ENCODE measurements at regions not wholly inside any gene's neighbourhood (a gene's known extent, or its start where the extent isn't known, plus 50 kb on each side); places are given as distances from the start of the nearest gene placed in this dataset.

DNA sequence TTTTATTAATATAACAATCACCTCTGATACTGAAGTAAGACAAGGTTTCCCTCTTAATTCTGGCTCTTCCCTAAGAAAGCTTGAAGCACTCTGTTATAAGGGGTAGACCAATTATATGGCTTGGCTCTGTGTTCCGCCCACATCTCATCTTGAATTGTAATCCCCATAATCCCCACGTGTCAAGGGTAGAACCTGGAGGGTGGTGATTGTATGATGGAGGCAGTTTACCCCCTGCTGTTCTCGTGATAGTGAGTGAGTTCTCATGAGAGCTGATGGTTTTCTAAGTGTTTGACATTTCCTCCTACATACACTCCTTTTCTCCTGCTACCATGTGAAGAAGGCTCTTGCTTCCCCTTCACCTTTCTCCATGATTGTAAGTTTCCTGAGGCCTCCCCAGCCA lies 363.8 kb upstream of the PCDH20 start:
- DNase-seq (ENCODE audit: low read depth in 4 of 4, low spot score in 3 of 4) = no peak

DNA sequence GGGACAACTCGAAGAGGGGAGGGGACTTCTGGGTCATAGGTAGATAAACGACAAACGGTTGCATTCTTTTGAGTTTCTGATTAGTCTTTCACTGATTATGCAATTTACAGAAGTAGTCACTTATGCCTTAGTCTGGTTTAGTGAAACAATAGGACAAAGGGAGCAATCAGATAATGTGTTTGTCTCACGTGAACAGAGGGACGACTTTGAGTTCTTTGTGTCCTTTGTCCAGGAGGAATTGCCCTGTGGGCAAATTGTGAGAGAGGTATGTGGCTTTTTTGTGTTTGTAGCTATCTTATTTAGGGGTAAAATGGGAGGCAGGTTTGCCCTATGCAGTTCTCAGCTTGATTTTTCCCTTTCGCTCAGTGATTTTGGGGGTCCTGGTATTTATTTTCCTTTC lies 362.9 kb upstream of the PCDH20 start:
- no peak for DNase-seq (ENCODE audit: low read depth in 4 of 4, low spot score in 3 of 4)

GRCh38 chr13:61777899-61778298 lies 362.2 kb upstream of the PCDH20 start:
- no peak for DNase-seq (ENCODE audit: low read depth in 4 of 4, low spot score in 3 of 4)

GRCh38 chr13:61777271-61777670 lies 361.6 kb upstream of the PCDH20 start:
- DNase-seq (ENCODE audit: low read depth in 4 of 4, low spot score in 3 of 4) = no peak

DNA sequence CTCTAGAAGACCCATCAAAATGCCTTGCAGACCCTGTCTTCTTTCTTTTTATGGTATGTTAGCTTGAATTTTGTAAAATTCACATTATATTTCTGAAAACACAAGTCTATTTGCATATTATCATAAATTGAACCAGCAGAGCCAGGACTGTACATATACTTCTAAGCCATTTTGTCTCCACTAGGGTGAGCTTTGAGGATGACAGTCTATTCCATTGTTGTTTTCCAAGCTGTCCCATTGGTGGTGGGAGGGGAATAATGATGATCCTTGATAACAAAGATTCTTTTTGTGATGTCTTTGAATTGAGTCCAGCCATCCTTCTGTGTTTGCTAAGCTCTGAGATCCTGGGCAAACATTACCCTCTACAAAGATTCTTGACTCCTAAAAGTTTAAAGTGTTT lies 359.3 kb upstream of the PCDH20 start:
- DNase-seq (ENCODE audit: low read depth in 4 of 4, low spot score in 3 of 4) = no peak

DNA sequence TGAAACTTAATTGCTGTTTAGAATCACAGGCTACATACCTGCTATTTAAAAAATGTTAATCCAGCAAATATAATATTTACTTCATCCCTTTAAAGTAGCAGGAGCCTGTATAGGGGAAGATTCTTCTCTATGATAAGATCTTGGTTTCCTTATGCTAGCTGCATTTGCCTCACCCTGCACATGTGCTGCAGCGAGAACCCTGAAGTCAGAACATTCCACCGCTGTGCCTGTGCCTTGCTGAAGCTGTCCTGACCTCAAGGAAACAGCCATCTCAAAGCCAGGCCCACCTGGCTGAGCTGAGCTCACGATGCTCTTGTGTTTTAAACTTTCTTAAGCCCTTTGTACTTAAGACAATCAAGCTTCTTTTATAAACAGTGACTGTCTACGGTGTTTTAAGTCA lies 355.0 kb upstream of the PCDH20 start:
- DNase-seq (ENCODE audit: low read depth in 4 of 4, low spot score in 3 of 4) = no peak

DNA sequence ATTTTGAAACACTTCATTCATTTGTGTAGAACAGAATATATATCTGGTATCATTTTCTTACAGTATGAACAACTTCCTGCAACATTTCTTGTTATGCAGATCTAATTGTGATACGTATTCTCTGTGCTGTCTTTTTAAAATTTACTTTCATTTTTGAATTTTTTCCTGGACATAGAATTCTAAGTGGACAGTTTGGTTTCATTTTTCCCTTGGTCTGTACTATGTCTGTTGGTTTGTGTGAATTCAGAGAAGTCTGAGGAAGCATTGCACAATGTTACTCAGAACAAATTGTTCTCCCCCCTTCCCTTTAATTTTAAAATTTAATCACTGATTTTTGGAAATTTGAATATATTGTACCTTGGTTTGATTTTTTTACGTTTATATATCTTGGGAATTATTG lies 352.5 kb upstream of the PCDH20 start:
- DNase-seq (ENCODE audit: low read depth in 4 of 4, low spot score in 3 of 4) = no peak

GRCh38 chr13:61766667-61767058 lies 351.0 kb upstream of the PCDH20 start:
- DNase-seq (ENCODE audit: low read depth in 4 of 4, low spot score in 3 of 4) = no peak

DNA sequence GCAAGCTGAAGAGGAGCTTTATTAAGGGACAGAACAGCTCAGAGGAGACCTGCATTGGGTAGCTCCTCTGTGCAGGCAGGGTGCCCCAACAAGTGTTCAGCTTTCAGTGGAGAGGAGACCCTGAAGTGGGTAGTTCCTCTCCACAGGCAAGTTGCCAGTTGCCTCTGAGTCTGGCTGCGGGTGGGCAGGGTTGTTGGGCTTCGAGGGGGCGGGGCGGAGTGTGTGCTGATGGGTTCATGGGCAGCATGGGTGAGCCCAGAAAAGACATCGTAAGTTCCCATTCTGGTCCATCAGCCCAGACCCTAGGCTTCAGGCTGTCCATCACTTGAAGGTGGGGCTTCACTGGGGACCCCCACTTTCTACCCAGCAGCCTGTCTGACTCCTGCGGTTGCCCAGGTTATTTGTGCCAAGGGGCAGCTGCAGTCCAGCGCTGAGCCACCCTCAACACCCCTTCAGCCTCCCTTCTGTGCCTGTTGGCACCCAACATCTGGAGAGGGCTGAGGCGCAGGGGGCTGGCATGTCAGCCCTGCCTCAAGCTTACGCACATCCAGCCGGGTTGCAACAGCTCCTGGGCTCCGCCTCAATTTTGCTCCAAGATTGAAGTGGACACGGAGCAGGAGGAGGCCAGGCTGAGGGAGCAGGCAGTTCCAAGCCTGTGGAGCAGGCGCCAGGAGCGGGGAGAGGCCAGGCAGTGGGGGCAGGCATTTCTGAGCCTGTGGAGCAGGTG lies 350.5 kb upstream of the PCDH20 start:
- DNase-seq (ENCODE audit: low read depth in 4 of 4, low spot score in 3 of 4) = no peak

DNA sequence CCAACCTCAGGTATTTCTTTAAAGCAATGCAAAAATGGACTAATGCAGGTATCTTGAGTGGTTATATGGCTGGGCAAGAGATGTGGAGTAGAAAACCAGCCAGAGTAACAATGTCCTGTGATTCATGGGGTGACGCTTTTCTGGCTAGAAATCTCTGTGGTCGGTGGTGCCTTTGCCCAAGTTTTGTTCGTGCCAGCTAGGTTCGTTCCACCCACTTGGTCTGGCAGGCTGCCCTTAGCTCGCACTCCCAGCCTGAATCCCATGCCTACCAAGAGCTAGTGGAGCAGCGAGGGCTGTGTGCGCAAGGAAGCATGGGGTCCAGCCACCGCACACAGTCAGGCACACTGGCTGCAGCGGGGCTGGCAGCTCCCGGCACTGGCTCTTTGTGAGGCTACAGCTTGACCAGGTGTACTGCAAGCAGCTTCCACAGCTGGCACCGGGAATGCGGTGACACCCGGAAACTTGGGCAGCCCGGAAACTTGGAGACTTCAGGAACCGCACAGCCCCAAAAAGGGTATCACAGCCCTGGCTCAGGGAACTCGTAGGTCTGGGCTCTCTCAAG lies 349.6 kb upstream of the PCDH20 start:
- no peak for DNase-seq (ENCODE audit: low read depth in 4 of 4, low spot score in 3 of 4)

DNA sequence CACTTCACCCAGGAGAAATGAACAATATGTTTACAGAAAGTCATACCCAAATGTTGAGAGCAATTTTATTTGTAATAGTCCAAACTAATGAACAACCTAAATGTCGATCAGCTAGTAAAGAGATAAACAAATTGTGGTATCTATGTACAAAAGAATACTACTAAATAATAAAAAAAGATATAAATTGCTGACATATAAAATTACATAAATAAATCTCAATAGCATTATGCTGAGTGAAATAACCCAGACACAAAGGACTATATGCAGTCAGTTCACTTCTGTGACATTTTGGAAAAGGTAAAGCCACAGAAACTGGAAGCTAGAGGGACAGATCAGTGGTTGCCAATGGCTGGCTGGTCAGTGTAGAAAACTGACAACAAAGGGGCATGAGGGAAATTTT lies 346.0 kb upstream of the PCDH20 start:
- no peak for DNase-seq (ENCODE audit: low read depth in 4 of 4, low spot score in 3 of 4)

DNA sequence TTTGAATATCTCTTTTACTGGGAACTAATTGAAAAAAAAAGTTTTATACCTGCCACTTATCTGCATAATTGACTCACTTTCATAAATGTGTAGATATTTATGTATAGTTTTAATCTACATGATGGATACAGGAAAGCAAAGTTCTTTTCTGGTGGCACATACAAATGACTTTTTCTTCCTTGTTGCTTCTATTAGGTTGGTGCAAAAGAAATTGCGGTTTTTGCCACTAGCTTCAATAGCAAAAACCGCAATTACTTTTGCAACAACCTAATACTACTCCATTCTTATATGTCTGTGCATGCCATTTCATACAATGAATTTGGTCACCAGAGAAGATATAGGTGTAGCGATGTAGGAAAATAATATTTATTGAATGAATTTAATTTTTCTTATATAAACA lies 344.5 kb upstream of the PCDH20 start:
- no peak for DNase-seq (ENCODE audit: low read depth in 4 of 4, low spot score in 3 of 4)

- no peak for DNase-seq (ENCODE audit: low read depth in 4 of 4, low spot score in 3 of 4)
These were observed 340.4 kb upstream of the PCDH20 start for GRCh38 chr13:61756031-61756430.

GRCh38 chr13:61751039-61751438 lies 335.4 kb upstream of the PCDH20 start:
- DNase-seq (ENCODE audit: low read depth in 4 of 4, low spot score in 3 of 4) = no peak

DNA sequence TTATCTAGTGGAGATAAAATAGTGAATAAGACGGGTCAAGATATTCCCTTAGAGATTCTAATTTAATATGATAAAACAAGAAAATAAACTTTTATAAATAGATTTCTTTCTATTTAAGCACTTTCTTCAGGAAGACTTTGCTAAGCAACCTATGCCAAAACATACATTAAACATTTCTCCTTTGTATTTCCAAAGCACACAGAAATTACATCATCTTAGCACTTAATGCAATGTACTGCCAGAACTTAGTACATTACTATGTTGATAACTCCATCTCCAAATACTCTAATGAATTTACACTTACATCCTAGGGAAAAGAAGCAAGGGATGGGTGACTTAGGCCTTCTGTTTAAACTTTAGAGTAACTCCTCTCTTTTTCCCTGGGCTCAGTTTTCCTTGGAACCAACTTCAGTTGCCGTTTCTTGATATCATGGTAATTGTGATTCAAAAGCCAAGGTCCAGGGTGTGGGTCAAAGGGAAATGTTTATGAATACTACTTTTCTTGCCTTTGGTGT lies 322.6 kb upstream of the PCDH20 start:
- DNase-seq (ENCODE audit: low read depth in 4 of 4, low spot score in 3 of 4) = no peak

- no peak for DNase-seq (ENCODE audit: low read depth in 4 of 4, low spot score in 3 of 4)
These were observed 319.0 kb upstream of the PCDH20 start for GRCh38 chr13:61734683-61735082.

DNA sequence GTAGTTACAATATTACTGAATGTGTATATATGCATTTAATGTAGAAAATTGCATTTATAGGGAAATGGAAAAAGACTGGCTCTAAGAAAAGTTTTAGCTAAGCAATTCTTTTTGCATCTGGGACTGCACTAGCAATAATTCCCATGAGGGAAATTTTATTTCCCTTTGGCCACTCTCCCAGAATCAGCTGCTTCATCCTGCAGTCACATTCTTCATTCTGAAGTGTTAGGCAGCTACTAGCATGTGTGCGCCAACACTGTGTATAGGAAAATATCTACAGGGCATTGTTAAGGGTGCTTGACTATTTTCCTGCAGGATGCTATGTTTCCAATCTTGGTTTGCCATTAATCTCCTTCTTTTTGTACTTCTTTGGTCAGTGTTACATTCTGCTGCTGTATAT lies 312.8 kb upstream of the PCDH20 start:
- peak; percentile 14 to 36 (median 18) for DNase-seq (ENCODE audit: low read depth in 4 of 4, low spot score in 3 of 4)

DNA sequence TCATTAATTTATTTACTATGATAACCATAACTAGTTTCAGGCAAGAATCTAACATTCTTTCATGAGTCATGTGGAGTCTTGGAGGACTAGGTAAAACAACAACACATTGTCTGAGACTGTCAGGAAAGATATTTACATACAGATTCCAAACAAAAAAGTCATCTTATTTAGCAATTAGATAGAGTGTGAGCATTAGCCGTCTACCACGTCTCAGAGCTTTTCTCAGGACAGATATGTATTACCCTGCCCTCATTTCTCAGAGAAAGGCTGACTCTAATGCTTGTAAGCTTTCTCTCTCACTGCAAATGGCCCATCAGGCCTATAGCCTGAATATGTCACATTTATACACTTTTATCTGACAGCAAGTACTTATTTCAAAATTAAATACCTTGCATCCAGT lies 312.1 kb upstream of the PCDH20 start:
- DNase-seq (ENCODE audit: low read depth in 4 of 4, low spot score in 3 of 4) = no peak

GRCh38 chr13:61725806-61726205 lies 310.2 kb upstream of the PCDH20 start:
- DNase-seq (ENCODE audit: low read depth in 4 of 4, low spot score in 3 of 4) = no peak

DNA sequence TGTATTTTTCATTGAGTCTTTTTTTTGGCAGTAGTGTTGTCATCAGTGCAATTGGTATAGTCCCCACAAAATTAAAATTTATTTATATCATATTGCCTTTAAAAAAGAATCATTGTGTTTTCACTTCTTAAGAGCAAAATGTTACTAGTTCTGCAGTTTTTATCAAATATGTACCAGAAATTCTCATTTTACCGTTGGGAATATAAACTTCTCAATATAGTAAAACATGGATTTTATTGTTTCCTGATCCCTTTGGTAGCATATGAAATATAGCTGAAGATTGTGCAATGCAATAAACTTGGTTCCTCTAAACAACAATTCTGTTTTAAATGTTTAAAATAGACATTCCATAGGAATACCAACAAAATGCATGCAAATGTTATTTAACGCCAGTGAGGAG lies 306.5 kb upstream of the PCDH20 start:
- no peak for DNase-seq (ENCODE audit: low read depth in 4 of 4, low spot score in 3 of 4)

DNA sequence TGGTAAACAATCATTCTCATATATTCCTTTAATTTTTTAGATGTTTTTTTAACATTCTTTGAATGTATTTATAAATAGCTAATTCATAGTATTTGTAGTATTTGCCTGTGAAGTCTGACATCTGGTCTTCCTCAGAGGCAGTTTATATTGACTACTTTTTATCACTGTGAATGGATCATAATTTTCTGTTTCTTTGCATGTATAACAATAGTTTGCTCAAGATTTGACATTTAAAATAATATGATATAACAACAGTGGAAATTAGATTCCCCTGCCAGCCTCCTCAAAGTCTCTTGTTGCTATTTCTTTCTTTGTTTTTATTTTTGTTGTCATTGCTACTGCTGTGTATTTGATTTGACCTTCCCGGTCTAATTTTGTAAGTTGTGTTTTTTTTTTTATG lies 297.0 kb upstream of the PCDH20 start:
- DNase-seq (ENCODE audit: low read depth in 4 of 4, low spot score in 3 of 4) = no peak

- no peak for DNase-seq (ENCODE audit: low read depth in 4 of 4, low spot score in 3 of 4)
These were observed 293.6 kb upstream of the PCDH20 start for GRCh38 chr13:61709258-61709657.

- no peak for DNase-seq (ENCODE audit: low read depth in 4 of 4, low spot score in 3 of 4)
These were observed 291.2 kb upstream of the PCDH20 start for GRCh38 chr13:61706899-61707298.

Data from right renal pelvis (tissue), 4 donors.